ENCODE measurements at regions not wholly inside any gene's neighbourhood (a gene's known extent, or its start where the extent isn't known, plus 50 kb on each side); places are given as distances from the start of the nearest gene placed in this dataset.

DNA sequence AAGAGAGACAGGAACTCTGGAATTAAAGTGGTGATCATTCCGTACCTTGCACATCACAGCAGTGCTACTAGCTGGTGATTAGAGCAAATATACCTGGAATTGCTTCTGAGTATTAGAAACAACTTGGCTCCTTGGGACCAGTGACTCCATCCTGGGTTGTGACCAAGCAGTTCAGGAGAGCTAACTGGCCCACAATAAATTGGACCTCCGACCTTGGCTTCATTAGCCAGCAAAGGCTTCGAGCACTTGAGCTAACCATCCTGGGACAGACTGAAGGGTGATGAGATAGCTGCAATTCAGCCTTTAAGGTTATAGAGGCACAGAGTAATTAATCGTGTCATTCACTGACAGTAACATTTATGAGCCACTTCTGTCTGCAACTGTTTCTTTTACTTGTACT lies 287.8 kb downstream of the INHBA start:
- TF ChIP-seq, protein P1, sequence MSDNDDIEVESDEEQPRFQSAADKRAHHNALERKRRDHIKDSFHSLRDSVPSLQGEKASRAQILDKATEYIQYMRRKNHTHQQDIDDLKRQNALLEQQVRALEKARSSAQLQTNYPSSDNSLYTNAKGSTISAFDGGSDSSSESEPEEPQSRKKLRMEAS (IDR thresholded peaks at IDR 0.05; ENCODE audit: low read depth, low read length) = no peak
- TF ChIP-seq, protein P2, sequence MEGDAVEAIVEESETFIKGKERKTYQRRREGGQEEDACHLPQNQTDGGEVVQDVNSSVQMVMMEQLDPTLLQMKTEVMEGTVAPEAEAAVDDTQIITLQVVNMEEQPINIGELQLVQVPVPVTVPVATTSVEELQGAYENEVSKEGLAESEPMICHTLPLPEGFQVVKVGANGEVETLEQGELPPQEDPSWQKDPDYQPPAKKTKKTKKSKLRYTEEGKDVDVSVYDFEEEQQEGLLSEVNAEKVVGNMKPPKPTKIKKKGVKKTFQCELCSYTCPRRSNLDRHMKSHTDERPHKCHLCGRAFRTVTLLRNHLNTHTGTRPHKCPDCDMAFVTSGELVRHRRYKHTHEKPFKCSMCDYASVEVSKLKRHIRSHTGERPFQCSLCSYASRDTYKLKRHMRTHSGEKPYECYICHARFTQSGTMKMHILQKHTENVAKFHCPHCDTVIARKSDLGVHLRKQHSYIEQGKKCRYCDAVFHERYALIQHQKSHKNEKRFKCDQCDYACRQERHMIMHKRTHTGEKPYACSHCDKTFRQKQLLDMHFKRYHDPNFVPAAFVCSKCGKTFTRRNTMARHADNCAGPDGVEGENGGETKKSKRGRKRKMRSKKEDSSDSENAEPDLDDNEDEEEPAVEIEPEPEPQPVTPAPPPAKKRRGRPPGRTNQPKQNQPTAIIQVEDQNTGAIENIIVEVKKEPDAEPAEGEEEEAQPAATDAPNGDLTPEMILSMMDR (IDR thresholded peaks at IDR 0.05; ENCODE audit: low read depth, low read length) = no peak
- TF ChIP-seq POLR2A (IDR thresholded peaks at IDR 0.05; ENCODE audit: extremely low read depth, insufficient read length) (no peak), MYC (IDR thresholded peaks at IDR 0.05; ENCODE audit: low read depth, low read length) (no peak)
- H3K4me3 ChIP-seq (ENCODE audit: low read depth, low read length) = no peak overlapping the region
- DNase-seq (ENCODE audit: low read depth) = no peak

DNA sequence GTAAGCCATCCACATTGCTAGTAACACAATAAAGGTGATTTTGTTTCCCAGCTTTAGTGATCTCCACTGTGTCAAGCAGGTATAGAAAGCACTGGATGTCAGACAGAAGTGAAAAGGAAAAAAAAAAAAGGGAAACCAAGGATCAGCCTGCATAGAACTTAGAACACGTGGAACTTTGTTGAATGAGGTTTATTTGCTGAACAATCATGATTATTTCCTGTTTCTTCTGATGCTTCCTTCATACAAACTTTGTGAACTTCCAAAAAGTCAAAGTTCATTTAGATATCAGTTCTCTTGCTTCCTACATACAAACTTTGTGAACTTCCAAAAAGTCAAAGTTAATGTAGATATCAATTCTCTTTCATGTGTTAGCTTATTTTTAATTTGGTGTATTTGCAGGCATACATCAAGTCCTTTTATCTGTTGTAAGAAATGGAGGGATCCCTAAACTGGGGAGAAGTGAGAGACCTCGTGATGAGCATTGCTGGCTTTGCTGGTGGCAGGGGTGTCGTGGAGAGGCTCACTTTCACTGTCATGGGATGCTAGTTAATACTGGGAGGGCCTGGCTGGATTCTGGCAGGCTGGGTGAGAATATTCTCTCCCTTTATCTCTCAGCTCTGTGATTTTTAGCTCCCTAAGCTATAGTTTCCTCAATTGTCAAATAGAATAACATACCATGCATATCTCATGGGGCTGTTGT lies 298.4 kb downstream of the INHBA start:
- DNase-seq (ENCODE audit: low read depth) = no peak
- TF ChIP-seq, protein P1 (IDR thresholded peaks at IDR 0.05; ENCODE audit: low read depth, low read length) = no peak
- TF ChIP-seq, protein P2 (IDR thresholded peaks at IDR 0.05; ENCODE audit: low read depth, low read length) = no peak
- TF ChIP-seq MYC (IDR thresholded peaks at IDR 0.05; ENCODE audit: low read depth, low read length) = no peak
- TF ChIP-seq POLR2A (IDR thresholded peaks at IDR 0.05; ENCODE audit: extremely low read depth, insufficient read length) = no peak
- H3K4me3 ChIP-seq (ENCODE audit: low read depth, low read length) = no peak overlapping the region

DNA sequence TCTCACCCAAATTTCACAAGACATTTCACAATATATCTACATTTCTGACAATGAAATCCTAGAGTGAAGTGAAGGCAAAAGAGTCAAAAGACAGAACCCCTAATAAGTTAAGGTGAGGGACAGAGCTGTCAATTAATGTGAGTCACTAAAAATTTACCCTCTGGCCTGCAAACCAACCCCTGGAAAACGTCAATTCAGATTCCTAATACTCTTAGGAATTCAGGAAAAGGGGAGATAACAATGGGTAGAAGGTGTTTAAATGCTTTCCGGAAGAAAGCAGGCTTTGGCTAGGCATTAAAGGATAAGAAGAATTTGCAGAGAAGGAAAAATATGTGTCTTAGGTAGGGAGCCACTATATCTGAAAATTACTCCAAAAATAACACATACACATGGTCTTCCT lies 299.6 kb downstream of the INHBA start:
- H3K4me3 ChIP-seq (ENCODE audit: low read depth, low read length) = no peak overlapping the region
- DNase-seq (ENCODE audit: low read depth) = no peak
- TF ChIP-seq POLR2A (IDR thresholded peaks at IDR 0.05; ENCODE audit: extremely low read depth, insufficient read length) (no peak), MYC (IDR thresholded peaks at IDR 0.05; ENCODE audit: low read depth, low read length) (no peak)
- TF ChIP-seq, protein P1 (IDR thresholded peaks at IDR 0.05; ENCODE audit: low read depth, low read length) = no peak
- TF ChIP-seq, protein P2 (IDR thresholded peaks at IDR 0.05; ENCODE audit: low read depth, low read length) = no peak

DNA sequence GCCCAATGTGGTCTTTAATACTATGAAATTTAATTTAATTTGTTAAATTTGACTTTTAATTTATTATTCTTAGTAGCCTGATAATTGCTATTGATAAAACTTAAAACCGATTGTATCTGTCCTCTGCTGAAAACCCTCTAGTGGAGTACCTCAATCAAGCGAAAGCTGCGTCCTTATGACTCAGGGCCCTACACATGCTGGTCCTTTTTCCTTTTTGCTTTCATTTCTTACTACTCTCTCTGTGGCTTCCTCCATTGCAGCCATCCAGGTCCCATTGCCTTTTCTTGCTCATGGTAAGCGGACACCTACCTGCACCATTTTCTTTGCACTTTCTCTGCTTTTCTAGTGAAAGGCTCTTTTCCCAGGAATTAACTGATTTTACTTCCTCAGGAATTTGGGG lies 301.1 kb downstream of the INHBA start:
- H3K4me3 ChIP-seq (ENCODE audit: low read depth, low read length) = no peak overlapping the region
- TF ChIP-seq POLR2A (IDR thresholded peaks at IDR 0.05; ENCODE audit: extremely low read depth, insufficient read length) (no peak), MYC (IDR thresholded peaks at IDR 0.05; ENCODE audit: low read depth, low read length) (no peak)
- TF ChIP-seq, protein P2 (IDR thresholded peaks at IDR 0.05; ENCODE audit: low read depth, low read length) = no peak
- TF ChIP-seq, protein P1 (IDR thresholded peaks at IDR 0.05; ENCODE audit: low read depth, low read length) = no peak
- no peak for DNase-seq (ENCODE audit: low read depth)

DNA sequence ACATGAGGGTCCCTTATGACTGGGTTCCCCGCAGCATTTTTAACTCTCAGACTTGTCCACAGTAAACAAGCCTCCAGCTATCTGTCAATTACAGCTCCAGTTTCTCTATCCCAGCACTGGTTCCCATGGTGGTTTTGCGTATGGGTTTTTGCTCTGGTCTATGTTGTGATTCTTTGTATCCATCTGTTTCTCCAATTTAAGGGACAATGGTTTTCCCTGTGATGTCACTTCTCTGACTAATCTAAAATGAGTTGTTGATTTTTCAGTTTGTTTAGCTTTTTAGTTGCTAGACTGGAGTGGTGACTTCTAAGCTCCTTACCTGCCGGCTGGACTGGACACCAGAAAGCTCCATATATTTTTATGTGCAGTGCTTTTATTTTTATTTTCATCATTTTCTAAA lies 303.7 kb downstream of the INHBA start:
- no peak for DNase-seq (ENCODE audit: low read depth)
- no peak overlapping the region for H3K4me3 ChIP-seq (ENCODE audit: low read depth, low read length)
- TF ChIP-seq POLR2A (IDR thresholded peaks at IDR 0.05; ENCODE audit: extremely low read depth, insufficient read length) (no peak), MYC (IDR thresholded peaks at IDR 0.05; ENCODE audit: low read depth, low read length) (no peak)
- TF ChIP-seq, protein P2 (IDR thresholded peaks at IDR 0.05; ENCODE audit: low read depth, low read length) = no peak
- TF ChIP-seq, protein P1 (IDR thresholded peaks at IDR 0.05; ENCODE audit: low read depth, low read length) = no peak
